ENCODE measurements at regions not wholly inside any gene's neighbourhood (a gene's known extent, or its start where the extent isn't known, plus 50 kb on each side); places are given as distances from the start of the nearest gene placed in this dataset.

DNA sequence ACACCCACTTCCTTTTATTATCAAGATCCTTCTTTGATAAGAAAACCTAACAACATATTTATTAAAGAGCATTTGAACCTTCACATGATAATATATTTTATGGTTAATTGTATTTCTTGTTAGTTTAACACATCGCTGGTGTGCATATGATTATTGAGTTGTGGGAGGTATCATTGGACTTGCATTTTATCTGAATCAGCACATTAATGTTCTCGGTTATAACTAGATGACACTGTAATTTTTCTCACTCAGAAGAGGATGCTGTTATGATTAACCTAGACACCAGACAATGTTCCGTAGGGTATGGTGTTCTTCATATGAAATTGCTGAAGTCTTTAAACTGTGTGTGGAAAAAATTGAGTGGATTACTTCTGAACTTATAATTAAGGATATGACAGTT lies 1188.3 kb upstream of the EPHA6 start:
- TF ChIP-seq ZFX (IDR thresholded peaks at IDR 0.05): no peak
- H3K27ac ChIP-seq: no peak overlapping the region

DNA sequence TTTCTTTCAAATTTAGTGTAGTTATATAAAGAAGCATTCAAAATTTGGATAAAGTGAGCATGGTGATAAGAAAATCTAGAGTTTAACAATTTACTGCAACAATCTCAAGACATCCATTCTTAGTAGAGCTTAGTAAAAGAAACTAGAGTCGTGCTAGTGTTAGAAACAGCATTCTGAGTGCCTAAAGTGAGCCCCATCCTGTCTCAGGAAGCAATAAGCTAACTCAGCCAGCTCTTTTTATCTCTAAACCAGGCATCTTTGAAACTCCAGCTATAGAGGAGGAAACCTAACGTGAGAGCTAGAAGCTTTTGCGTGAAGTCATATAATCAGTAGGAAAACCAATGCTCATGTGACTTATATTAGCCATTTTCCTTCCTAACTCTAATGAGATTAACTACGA lies 1187.1 kb upstream of the EPHA6 start:
- no peak for TF ChIP-seq ZFX (IDR thresholded peaks at IDR 0.05)
- TF ChIP-seq, protein P1, sequence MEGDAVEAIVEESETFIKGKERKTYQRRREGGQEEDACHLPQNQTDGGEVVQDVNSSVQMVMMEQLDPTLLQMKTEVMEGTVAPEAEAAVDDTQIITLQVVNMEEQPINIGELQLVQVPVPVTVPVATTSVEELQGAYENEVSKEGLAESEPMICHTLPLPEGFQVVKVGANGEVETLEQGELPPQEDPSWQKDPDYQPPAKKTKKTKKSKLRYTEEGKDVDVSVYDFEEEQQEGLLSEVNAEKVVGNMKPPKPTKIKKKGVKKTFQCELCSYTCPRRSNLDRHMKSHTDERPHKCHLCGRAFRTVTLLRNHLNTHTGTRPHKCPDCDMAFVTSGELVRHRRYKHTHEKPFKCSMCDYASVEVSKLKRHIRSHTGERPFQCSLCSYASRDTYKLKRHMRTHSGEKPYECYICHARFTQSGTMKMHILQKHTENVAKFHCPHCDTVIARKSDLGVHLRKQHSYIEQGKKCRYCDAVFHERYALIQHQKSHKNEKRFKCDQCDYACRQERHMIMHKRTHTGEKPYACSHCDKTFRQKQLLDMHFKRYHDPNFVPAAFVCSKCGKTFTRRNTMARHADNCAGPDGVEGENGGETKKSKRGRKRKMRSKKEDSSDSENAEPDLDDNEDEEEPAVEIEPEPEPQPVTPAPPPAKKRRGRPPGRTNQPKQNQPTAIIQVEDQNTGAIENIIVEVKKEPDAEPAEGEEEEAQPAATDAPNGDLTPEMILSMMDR (conservative IDR thresholded peaks at IDR 0.05): no peak
- no peak overlapping the region for H3K27ac ChIP-seq

DNA sequence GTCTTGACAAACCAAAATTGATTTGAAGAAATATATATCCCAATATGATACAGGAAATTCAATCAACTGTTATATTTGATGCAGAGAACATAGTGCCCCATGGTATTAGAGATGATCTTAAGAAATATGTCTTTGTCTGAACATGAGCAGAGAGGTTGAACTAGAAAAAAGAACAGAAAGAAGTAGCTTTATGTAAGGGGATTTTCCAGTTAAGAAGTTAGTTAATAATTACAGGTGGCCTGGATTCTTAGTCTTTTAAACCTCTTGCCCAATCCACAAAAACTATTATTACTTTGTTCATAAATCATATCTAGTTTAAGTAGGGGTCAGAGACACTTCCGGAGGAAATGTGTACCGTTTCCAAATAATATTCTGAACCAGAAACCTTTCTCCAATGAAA lies 1186.7 kb upstream of the EPHA6 start:
- no peak overlapping the region for H3K27ac ChIP-seq
- TF ChIP-seq, protein P1 (conservative IDR thresholded peaks at IDR 0.05): no peak
- TF ChIP-seq ZFX (IDR thresholded peaks at IDR 0.05): no peak

DNA sequence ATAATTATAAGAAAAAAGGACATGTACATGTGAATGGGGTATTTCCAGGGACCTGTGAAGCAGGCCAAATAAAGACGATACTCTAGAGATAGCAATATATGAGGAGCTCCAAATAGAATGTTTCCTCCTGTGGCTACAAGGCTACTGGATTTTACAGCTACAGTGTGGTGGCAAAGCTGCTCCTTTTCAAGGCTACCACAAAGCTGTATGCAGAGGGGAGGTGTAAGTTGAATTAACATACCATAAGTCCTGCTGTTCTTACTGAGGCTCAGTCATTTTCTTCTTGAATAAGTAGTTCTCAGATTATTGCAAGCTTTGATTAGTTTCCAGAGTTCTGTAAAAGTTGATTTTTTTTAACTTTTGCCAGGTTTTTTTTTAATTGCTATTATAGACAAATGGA lies 1184.6 kb upstream of the EPHA6 start:
- TF ChIP-seq ZFX (IDR thresholded peaks at IDR 0.05): no peak
- TF ChIP-seq, protein P1 (conservative IDR thresholded peaks at IDR 0.05): no peak
- no peak overlapping the region for H3K27ac ChIP-seq

DNA sequence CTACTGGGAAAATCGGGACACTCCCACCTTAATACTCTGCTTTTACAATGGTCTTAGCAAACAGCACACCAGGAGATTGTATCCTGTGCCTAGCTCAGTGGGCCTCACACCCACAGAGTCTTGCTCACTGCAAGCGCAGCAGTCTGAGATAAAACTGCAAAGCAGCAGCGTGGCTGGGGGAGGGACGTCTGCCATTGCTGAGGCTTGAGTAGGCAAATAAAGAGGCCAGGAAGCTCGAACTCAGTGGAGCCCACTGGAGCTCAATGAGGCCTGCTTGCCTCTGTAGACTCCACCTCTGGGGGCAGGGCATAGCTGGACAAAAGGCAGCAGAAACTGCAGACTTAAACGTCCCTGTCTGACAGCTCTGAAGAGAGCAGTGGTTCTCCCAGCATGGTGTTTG lies 1169.1 kb upstream of the EPHA6 start:
- H3K27ac ChIP-seq: no peak overlapping the region
- no peak for TF ChIP-seq ZFX (IDR thresholded peaks at IDR 0.05)

DNA sequence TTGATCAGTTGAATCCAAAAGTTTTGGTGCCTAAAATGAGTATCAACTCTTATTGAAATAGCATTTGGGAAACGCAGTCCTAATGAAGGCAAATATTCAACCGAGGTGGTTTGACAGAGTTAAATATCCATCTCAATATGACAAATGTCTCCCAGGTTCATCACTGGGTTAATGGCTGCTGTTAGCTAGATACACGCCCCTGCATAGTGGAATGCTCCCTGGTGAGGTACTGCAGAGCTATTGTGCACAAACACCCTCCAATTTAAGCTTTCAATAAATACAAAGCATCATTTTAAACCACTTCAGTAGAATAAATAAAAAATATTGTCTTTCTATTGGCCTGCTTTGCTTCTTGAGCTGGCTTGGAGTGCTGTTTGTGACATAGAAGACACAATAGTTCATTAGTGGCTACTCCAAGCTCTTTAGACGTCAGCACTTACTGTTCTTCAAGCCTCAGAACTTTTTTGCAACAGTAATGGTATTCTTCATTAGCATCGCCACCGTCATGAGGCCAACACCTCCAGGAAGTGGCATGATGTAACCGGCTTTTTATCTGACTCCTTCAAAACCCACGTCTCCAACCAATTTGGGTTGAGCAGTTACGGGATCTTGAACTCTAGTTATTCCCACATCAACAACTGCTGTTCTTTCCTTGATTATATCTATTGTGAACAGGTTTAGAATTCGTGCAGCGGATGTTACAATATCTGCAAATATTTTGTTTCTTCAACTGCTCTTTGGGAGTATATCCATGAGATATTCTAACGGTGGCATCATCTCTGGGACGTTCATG lies 1159.6 kb upstream of the EPHA6 start:
- no peak overlapping the region for H3K27ac ChIP-seq
- TF ChIP-seq ZFX (IDR thresholded peaks at IDR 0.05): no peak
- TF ChIP-seq, protein P1 (conservative IDR thresholded peaks at IDR 0.05): no peak

DNA sequence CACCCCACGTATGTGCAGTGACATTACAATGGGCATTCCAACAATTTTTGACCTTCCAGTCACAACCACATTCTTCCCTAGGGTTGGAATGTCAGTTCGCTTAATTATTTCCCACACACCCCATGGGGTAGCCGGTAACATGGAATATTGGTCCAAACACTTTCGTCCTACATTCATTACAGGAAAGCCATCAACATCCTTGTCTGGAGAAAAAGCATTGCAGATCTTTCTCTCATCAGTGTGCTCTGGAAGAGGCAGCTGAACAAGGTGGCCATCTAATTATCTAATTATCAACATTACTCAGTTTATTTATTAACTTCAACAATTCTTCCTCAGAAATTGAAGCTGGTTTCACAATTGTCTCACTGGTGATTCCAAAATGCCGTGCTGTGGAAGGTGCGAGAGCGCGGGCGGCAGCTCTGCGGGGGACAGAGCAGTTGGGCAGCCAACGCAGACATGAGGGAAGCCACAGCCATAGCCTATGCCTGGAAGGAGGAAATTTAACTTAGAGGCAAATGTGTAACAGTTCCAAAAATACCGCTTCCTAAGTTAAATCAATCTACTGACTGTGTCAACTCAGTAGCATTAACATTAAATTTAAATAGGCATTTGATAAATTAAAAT lies 1158.9 kb upstream of the EPHA6 start:
- TF ChIP-seq ZFX (IDR thresholded peaks at IDR 0.05): no peak
- TF ChIP-seq, protein P1 (conservative IDR thresholded peaks at IDR 0.05): no peak
- H3K27ac ChIP-seq: no peak overlapping the region

DNA sequence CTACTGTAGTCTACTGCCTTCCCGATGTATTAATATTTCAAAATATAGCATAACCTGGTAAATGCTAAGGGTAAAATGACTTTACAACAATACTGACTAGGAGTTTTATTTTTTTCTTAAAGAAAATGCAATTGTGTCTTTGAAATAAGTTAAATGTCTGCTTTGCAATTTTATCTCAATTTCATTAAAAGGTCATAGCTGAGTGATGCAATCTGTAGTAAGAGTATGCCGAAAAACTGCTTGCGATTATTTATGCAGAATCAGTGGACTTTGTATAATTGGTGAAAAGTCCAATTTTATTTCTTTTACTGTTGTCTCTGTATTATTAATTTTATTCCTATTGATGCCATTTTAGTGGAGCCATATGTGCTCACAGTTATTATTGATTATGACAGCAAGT lies 1143.6 kb upstream of the EPHA6 start:
- no peak for TF ChIP-seq ZFX (IDR thresholded peaks at IDR 0.05)
- TF ChIP-seq, protein P1 (conservative IDR thresholded peaks at IDR 0.05): no peak
- H3K27ac ChIP-seq: no peak overlapping the region

Measured in C4-2B (cell line).